ENCODE measurements at regions not wholly inside any gene's neighbourhood (a gene's known extent, or its start where the extent isn't known, plus 50 kb on each side); places are given as distances from the start of the nearest gene placed in this dataset.

- TF ChIP-seq ZBTB40 (IDR thresholded peaks at IDR 0.05; ENCODE audit: borderline replicate concordance), result no peak
- no peak for TF ChIP-seq PKNOX1 (IDR thresholded peaks at IDR 0.05)
- TF ChIP-seq MLLT1 (IDR thresholded peaks at IDR 0.05), result no peak
- TF ChIP-seq CBFB (IDR thresholded peaks at IDR 0.05; ENCODE audit: low read depth), result no peak
- no peak for TF ChIP-seq FOXK2 (IDR thresholded peaks at IDR 0.05)
- no peak for TF ChIP-seq ZZZ3 (IDR thresholded peaks at IDR 0.05; ENCODE audit: control insufficient read depth, insufficient read length, low read depth)
- no peak for TF ChIP-seq DPF2 (IDR thresholded peaks at IDR 0.05)
- TF ChIP-seq ZNF384 (IDR thresholded peaks at IDR 0.05; ENCODE audit: borderline replicate concordance, low read depth, low read length), result no peak
- TF ChIP-seq KAT2A (conservative IDR thresholded peaks at IDR 0.05; ENCODE audit: control insufficient read depth, low read depth, low read length), result no peak
- no peak for TF ChIP-seq POLR2A (IDR thresholded peaks at IDR 0.05; ENCODE audit: low read depth, low read length)
- TF ChIP-seq IRF5 (IDR thresholded peaks at IDR 0.05; ENCODE audit: borderline replicate concordance), result no peak
Observed at GRCh38 chr4:136463941-136464340, 1068.4 kb downstream of the PCDH18 start (continued).
